ENCODE measurements at regions not wholly inside any gene's neighbourhood (a gene's known extent, or its start where the extent isn't known, plus 50 kb on each side); places are given as distances from the start of the nearest gene placed in this dataset.

GRCh38 chr11:123273616-123274015 lies 78.6 kb upstream of the CLMP start:
- no peaks in the 10 kb centered on the region for H3K9me3 ChIP-seq (ENCODE audit: control insufficient read depth in 4 of 4, low read length in 3 of 4)
- TF ChIP-seq JUND (IDR thresholded peaks at IDR 0.05) (no peak), YY1 (IDR thresholded peaks at IDR 0.05) (no peak), HNF4A (conservative IDR thresholded peaks at IDR 0.05) (no peak), FOXA1 (IDR thresholded peaks at IDR 0.05) (no peak), FOXA2 (IDR thresholded peaks at IDR 0.05) (no peak), NR2F2 (IDR thresholded peaks at IDR 0.05) (no peak), HNF4G (IDR thresholded peaks at IDR 0.05) (no peak)
- TF ChIP-seq, protein P1, sequence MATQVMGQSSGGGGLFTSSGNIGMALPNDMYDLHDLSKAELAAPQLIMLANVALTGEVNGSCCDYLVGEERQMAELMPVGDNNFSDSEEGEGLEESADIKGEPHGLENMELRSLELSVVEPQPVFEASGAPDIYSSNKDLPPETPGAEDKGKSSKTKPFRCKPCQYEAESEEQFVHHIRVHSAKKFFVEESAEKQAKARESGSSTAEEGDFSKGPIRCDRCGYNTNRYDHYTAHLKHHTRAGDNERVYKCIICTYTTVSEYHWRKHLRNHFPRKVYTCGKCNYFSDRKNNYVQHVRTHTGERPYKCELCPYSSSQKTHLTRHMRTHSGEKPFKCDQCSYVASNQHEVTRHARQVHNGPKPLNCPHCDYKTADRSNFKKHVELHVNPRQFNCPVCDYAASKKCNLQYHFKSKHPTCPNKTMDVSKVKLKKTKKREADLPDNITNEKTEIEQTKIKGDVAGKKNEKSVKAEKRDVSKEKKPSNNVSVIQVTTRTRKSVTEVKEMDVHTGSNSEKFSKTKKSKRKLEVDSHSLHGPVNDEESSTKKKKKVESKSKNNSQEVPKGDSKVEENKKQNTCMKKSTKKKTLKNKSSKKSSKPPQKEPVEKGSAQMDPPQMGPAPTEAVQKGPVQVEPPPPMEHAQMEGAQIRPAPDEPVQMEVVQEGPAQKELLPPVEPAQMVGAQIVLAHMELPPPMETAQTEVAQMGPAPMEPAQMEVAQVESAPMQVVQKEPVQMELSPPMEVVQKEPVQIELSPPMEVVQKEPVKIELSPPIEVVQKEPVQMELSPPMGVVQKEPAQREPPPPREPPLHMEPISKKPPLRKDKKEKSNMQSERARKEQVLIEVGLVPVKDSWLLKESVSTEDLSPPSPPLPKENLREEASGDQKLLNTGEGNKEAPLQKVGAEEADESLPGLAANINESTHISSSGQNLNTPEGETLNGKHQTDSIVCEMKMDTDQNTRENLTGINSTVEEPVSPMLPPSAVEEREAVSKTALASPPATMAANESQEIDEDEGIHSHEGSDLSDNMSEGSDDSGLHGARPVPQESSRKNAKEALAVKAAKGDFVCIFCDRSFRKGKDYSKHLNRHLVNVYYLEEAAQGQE (IDR thresholded peaks at IDR 0.05): no peak
- no peaks in the 10 kb centered on the region for H3K4me1 ChIP-seq (ENCODE audit: control insufficient read depth in 4 of 4, insufficient read depth in 4 of 4, low read length in 3 of 4)
- H3K36me3 ChIP-seq (ENCODE audit: control insufficient read depth in 4 of 4, insufficient read depth in 3 of 4, low read depth in 1 of 4, low read length in 3 of 4): no peaks in the 10 kb centered on the region
- no peak overlapping the region for H3K9ac ChIP-seq (ENCODE audit: low read depth in 1 of 2, low read length in 2 of 2)
- H3K27me3 ChIP-seq (ENCODE audit: control insufficient read depth in 4 of 4, insufficient read depth in 4 of 4, low read length in 3 of 4): no peaks in the 10 kb centered on the region
- H3K27ac ChIP-seq (ENCODE audit: low read depth in 1 of 2, low read length in 2 of 2): no peak overlapping the region
- no peak for DNase-seq (ENCODE audit: low spot score)
- WGBS: 63% methylated on average over 2 of the region's 2 CpGs
- H3K4me3 ChIP-seq (ENCODE audit: low read depth in 1 of 3, low read length in 3 of 3): no peak overlapping the region

DNA sequence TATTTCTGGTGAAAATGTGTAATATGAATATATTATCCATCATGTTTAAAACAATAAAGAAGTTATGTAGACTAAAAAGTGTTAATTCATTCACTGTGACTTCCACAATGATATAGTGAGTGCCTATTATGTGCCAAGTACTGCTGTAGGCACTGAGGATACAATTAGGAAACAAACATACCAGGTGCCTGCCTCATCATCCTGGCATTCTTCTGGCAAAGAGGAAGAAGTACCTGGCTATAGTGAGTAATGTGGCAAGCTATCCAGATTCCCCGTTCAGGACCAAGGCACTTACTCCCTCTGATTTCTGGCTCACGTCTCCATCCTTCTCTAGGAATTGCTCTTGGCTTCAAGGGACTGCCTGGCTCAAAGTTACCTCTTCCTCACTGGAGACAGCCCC lies 77.5 kb upstream of the CLMP start:
- Histone ChIP-seq H3K9ac (ENCODE audit: low read depth in 1 of 2, low read length in 2 of 2) (no peak overlapping the region), H3K36me3 (ENCODE audit: control insufficient read depth in 4 of 4, insufficient read depth in 3 of 4, low read depth in 1 of 4, low read length in 3 of 4) (no peaks in the 10 kb centered on the region), H3K4me1 (ENCODE audit: control insufficient read depth in 4 of 4, insufficient read depth in 4 of 4, low read length in 3 of 4) (no peaks in the 10 kb centered on the region), H3K9me3 (ENCODE audit: control insufficient read depth in 4 of 4, low read length in 3 of 4) (no peaks in the 10 kb centered on the region), H3K27me3 (ENCODE audit: control insufficient read depth in 4 of 4, insufficient read depth in 4 of 4, low read length in 3 of 4) (no peaks in the 10 kb centered on the region), H3K4me3 (ENCODE audit: low read depth in 1 of 3, low read length in 3 of 3) (no peak overlapping the region), H3K27ac (ENCODE audit: low read depth in 1 of 2, low read length in 2 of 2) (no peak overlapping the region)
- DNase-seq (ENCODE audit: low spot score): no peak
- 60% methylated on average over 2 of the region's 2 CpGs for WGBS
- TF ChIP-seq, protein P2, sequence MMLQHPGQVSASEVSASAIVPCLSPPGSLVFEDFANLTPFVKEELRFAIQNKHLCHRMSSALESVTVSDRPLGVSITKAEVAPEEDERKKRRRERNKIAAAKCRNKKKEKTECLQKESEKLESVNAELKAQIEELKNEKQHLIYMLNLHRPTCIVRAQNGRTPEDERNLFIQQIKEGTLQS (IDR thresholded peaks at IDR 0.05): no peak
- no peak for TF ChIP-seq SP1 (IDR thresholded peaks at IDR 0.05)
- no peak for TF ChIP-seq YY1 (IDR thresholded peaks at IDR 0.05)
- TF ChIP-seq EGR1 (IDR thresholded peaks at IDR 0.05; ENCODE audit: low read depth in 2 of 2): no peak
- no peak for TF ChIP-seq MAX (IDR thresholded peaks at IDR 0.05)
- no peak for TF ChIP-seq RAD21 (IDR thresholded peaks at IDR 0.05)
- no peak for TF ChIP-seq FOXA2 (IDR thresholded peaks at IDR 0.05)
- TF ChIP-seq, protein P3, sequence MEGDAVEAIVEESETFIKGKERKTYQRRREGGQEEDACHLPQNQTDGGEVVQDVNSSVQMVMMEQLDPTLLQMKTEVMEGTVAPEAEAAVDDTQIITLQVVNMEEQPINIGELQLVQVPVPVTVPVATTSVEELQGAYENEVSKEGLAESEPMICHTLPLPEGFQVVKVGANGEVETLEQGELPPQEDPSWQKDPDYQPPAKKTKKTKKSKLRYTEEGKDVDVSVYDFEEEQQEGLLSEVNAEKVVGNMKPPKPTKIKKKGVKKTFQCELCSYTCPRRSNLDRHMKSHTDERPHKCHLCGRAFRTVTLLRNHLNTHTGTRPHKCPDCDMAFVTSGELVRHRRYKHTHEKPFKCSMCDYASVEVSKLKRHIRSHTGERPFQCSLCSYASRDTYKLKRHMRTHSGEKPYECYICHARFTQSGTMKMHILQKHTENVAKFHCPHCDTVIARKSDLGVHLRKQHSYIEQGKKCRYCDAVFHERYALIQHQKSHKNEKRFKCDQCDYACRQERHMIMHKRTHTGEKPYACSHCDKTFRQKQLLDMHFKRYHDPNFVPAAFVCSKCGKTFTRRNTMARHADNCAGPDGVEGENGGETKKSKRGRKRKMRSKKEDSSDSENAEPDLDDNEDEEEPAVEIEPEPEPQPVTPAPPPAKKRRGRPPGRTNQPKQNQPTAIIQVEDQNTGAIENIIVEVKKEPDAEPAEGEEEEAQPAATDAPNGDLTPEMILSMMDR (IDR thresholded peaks at IDR 0.05; ENCODE audit: low read depth, low read length, missing input control): no peak

GRCh38 chr11:123268156-123268555 lies 73.1 kb upstream of the CLMP start:
- DNase-seq (ENCODE audit: low spot score): no peak
- Histone ChIP-seq H3K9ac (ENCODE audit: low read depth in 1 of 2, low read length in 2 of 2) (no peak overlapping the region), H3K9me3 (ENCODE audit: control insufficient read depth in 4 of 4, low read length in 3 of 4) (no peaks in the 10 kb centered on the region), H3K27ac (ENCODE audit: low read depth in 1 of 2, low read length in 2 of 2) (no peak overlapping the region), H3K27me3 (ENCODE audit: control insufficient read depth in 4 of 4, insufficient read depth in 4 of 4, low read length in 3 of 4) (no peaks in the 10 kb centered on the region), H3K4me1 (ENCODE audit: control insufficient read depth in 4 of 4, insufficient read depth in 4 of 4, low read length in 3 of 4) (no peaks in the 10 kb centered on the region), H3K4me3 (ENCODE audit: low read depth in 1 of 3, low read length in 3 of 3) (no peak overlapping the region), H3K36me3 (ENCODE audit: control insufficient read depth in 4 of 4, insufficient read depth in 3 of 4, low read depth in 1 of 4, low read length in 3 of 4) (no peaks in the 10 kb centered on the region)
- WGBS: 41% methylated on average over 6 of the region's 6 CpGs
- TF ChIP-seq NR2F2 (IDR thresholded peaks at IDR 0.05) (no peak), EGR1 (IDR thresholded peaks at IDR 0.05; ENCODE audit: low read depth in 2 of 2) (no peak), HNF4A (conservative IDR thresholded peaks at IDR 0.05) (no peak), GABPA (IDR thresholded peaks at IDR 0.05 in 1 of 2, conservative IDR thresholded peaks at IDR 0.05 in 1 of 2) (no peak), TAF1 (conservative IDR thresholded peaks at IDR 0.05) (no peak), SP1 (IDR thresholded peaks at IDR 0.05) (no peak), FOXA2 (IDR thresholded peaks at IDR 0.05) (no peak), MAX (IDR thresholded peaks at IDR 0.05) (no peak), FOXA1 (IDR thresholded peaks at IDR 0.05) (no peak)
- TF ChIP-seq, protein P1 (IDR thresholded peaks at IDR 0.05): no peak
- TF ChIP-seq, protein P2 (IDR thresholded peaks at IDR 0.05): no peak
